ENCODE measurements at regions not wholly inside any gene's neighbourhood (a gene's known extent, or its start where the extent isn't known, plus 50 kb on each side); places are given as distances from the start of the nearest gene placed in this dataset.

DNA sequence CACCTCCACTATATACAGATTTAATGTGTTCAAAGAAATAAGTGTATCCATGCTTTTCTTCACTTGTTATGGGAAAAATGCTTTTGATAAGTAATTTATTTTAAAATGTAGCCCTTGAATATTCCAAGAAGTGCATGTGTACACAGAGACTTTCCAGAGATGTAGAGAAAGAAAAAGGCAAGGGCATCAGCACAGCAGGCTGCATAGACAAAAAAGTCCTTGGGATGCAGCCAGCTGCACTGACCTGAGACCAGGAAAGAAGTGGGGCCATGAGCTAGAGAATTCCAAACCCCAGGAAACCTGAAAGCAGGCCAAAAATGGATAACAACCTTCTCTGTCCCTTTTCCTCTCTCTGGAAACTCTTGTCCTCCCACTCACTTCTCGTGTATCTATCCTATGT, 51.6 kb upstream of the PRDM8 start:
- no peak for DNase-seq

DNA sequence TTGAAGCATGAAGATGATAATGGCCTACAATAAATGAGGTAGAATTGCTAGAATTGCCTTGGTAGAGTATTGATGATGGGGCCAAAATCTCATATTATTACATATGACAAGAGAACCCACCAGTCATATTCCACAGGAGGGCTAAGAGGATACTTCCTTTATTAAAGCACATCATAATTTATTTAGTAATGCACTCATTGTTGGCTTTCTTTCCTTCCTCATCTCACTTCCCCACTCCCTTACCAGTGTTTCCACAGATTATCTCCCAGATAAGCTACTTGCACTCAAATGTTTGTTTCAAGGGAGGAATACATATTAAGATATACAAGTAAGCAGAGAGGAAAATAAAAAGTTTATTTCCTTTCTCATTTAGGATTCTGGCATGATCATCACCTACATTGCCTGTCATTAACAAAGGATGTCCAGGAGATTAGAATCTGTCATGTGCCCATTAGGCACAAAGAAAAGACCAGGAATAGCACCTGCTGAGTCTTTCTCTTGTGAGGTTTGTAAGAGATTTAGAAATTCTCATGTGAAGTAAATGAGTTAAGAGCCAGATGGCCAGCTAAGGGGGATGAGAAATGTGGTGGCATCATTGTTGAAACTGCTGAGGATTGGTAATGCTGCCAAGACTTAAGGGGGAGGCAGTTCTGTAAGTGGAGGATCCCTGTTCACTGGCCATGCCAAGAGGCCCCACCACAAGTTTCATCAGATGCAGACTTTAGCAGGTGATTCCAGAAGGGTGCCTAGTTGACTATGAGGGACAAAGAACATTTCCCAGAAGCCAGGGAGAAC, 52.4 kb upstream of the PRDM8 start:
- DNase-seq = no peak

DNA sequence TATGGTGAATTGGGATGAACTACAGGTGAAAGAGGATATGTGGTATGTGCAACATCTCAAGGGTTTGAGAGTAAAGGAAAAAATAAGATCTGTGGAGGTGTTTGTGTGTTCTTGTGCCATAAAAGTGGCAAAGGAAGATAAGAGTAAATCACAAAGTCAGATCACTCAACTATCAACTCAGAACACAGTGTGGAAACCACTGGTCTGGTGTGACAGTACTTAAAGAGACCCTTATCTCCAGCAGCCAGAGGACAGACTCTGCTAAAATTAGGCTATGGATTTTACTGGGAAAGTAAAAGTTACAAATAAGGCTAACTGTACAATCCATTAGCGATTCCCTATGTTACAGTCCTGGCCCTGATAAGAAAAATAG, 54.0 kb upstream of the PRDM8 start:
- DNase-seq = no peak

DNA sequence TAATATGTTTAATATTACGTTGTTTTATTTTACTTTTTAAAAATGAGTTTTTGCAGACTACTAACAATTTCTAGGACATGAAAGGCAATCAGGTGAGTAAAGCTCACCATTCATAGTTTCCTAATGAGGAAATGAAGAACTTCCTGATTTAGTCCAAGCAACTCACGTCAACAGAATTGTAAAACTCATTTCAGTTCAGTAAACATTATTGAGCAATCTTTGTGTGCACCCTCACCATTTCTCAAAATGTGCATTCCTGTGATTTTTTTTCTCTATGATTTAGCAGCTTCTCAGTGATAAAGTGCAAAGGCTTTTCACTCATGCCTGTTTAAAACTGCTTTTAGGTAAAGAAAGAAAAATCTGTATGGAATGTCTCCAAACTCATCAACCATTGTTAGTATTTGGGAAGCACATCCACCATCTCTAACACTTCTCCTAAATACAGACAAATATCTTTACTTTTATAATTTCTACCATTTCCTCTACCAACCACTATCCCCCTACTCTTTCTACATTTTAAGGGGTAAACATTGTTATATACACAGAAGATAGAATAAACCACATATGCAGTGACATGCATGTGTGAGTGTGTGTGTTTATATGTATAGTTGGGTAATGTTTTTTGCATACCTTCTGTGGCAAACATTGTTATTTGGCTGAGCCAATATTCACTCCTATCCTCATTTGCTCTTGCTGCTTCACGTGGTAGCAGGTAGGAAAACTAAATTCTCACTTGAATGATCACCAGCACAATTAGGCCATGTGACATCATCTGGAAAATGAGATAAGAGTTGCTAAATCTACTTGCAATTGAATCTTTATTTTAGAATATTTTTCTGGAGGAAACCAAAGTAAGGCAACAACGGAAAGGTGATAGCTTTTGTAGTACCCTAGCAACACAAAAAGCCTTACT, 54.7 kb upstream of the PRDM8 start:
- no peak for DNase-seq

DNA sequence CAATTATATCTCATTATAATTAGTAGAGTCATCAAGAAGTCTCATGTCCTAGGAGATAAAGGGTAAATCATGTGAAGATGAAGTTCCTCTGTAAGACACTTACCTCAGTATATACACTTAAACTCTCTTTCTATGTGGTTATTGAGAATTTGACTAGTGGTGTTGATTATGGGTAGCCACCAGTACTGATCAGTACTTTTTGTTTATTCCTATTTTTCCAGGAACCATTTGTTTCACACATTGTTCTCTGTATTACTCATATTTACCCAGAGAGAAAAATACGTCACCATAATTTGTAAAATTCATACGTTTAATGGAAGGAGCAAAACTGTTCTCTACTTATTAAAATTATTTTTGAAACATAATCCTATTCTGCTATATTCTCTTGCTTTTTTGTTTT, 55.8 kb upstream of the PRDM8 start:
- no peak for DNase-seq

DNA sequence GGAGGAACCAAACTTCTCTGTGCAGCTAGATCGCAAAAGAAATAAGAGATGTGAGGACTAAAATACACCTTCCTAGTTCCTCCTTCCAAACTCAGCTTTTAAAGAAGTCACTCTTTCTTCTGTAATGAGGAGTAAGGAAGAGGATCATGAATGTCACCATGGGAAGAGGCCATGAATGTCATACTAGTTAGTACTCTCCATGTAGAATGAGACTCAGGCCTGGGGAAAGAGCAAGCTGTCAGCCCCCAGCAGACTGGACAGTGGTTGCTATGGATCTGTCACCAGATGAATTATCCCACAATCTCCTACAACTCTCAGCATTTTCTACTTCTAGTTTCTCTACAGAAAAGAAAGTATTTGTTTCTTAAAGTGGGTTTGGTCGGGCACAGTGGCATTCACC, 57.1 kb upstream of the PRDM8 start:
- DNase-seq = no peak

DNA sequence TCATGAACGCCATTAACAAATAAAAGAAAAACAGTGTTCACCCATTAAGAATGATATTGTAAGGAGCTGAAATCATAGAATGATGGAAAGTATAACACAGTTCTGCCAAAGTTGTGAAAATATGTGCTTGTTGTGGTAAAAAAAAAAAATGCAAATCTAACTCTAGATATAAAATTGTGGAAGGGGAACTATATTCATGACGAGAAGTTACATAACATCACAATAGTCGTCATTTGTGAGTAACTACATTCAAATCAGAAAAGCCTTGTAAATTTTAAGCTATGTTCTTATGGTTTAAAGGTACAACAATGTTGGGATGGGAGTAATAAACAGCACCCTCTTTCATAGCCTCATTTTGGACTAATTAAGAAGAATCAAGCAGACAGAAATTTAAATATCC, 57.6 kb upstream of the PRDM8 start:
- no peak for DNase-seq

DNA sequence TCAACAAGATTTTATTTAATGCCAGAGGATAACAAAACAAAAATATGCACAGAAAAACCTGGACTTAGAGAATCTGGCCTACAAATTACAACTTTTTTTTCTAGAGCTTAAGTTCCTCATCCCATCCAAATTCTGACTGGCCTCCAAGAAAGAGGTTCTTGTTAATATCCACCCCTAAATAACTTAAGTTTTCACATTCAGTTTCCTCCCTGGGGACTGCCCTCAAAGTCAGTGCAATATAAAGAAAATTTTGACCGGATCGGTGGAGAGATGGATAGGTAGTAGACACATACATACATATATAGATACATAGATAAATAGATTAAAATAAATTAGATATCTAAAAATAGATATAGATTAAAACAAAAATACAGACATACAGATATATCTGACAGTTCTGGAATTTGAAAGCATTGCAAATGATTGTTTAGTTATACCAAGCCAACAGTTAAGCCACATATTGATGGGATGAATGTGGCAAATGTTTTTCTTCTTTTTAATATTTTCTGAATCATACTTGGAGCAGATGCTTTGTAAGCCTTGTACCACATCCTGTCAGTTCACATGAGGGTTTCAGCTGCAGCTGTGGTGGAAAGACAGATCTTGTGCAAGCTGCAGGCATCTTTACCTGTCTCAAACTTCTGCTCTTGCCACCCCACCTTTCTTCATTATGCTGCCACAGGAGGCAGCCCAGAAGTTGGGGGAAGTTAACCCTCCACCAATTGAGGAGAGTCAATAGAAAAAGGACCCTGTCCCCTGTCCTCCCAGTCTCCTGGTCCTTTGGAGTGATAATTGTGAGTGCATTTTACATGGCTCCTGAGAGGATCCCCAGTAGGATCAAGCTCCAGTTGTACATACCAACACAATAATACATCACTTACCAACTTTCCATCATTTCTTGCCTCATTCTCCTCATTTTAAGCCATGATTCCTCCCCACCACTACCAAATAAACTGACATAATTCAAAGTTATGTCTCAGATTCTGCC, 58.5 kb upstream of the PRDM8 start:
- peak; percentile 65 for DNase-seq

DNA sequence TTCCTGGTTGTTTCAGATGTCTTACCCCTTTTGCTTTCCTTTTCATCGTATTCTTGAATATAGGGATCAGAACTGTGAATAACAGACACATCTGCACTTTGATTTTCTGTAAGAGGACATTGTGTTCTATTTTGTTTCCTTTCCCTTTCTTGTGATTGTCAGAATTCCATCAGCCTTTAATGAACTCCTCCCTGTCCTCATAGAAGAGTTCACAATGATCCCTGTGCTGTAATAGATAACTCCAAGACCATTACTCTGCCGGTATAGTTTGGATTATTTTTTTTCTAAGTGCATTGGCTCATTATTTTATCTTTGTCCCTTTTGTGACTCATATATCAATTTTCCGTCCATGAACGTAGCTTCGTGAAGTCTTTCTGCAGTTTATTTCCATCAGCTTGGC, 59.7 kb upstream of the PRDM8 start:
- DNase-seq = no peak

DNA sequence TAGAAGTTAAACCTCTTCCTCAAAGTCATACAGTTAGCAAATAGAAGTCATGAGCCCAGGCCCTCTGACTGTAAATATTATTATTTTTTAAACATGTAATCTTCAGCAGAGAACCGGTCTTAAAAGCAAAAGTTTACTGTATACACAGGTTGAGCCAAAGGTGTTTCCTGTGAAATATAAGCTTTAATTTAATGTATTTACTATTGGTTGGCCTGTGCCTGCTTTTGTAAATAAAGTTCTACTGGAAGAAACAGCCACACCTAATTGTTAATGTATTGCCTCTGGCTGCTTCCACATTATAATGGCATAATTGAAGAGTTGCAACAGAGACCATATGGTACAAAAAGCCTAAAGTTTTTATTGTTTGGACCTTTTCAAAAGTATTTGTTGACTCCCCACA, 61.0 kb upstream of the PRDM8 start:
- DNase-seq = no peak

DNA sequence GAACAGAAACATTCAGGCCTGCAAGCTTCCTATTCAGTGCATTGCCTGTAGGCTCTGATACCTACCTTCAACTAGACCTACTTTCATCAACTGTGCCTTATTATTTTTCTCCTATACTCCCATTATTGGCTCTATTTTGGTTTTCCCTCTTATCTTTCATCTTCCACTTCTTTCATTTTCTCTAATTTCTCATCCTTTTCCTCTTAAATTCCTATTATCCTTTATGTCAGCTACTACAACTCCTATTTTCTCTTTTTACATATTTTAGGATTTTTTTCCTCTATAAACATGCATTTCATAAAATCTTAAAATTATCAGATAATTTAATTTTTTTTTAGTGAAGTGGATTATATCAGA, 61.6 kb upstream of the PRDM8 start:
- no peak for DNase-seq

DNA sequence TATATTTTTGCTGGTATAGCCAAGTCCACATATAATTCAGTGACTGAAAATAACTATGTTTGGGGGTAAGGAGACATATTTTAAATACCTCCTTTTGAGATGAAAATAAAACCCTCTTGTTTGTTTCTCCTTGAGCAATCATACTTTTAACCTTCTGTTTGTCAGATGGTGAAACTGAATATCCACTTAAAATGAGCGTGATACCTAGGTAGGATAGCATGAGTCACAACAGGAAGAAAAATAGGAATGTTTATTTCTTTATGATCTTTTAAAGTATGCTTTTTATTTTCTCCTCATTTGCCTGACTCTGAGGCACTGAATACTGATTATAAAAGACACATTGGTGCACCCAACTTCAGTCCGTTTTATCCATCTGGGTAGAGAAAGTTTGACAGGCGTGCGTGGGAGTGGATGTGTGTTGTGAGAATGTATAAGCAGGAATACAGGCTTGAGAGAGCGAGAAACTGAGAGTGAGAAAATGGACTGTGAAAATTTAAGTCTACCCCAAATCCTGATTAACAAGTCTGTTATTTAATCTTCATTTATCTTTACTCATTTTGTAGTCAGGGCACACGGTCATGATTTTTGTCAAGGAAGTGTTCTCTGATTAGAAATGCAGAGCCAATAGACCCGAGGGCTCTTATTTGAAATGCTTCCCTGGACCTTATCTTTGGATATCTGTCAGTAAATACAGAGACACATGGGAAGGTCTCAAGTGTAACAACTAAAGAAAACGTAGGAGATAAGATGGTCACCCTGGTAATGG, 62.1 kb upstream of the ANTXR2 start:
- no peak for DNase-seq

DNA sequence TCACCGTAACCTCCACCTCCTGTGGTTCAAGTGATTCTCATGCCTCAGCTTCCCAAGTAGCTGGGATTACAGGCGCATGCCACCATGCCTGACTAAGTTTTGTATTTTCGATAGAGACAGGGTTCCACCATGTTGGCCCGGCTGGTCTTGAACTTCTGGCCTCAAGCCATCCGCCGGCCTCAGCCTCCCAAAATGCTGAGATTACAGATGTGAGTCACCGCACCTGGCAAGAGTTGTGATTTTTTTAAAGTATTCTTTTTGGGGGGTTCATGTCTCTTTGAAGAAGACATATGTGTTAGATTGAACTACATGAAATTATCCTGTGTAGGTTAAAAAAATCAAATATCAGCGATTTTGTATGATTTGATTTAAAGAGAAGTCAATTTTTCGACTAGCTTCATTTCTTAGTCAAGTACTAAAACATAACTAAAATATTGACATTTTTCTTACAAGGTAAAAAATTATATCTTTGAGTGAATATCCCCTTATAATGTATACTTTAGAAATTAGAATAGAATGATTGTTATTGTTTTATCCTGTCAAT, 60.3 kb upstream of the ANTXR2 start:
- no peak for DNase-seq

DNA sequence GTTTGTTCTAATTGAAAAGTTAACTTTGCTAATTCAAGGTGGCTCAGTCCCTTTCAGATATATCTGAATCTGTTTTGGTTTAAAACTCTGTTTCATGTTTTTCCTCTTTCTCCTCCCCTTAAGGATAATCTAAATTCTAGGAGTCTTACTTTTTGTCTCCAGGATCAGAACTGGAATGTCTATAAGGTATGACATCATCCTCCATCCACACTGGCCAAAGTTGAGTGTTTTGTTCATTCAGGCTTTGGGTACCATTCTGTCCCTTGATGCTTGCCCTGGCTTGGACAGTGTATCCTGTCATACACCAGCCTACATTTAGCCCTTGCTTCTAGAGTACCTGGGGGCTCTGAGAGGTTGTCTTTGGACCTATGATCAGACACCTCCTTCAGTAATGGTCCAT, 56.8 kb upstream of the ANTXR2 start:
- DNase-seq = no peak

DNA sequence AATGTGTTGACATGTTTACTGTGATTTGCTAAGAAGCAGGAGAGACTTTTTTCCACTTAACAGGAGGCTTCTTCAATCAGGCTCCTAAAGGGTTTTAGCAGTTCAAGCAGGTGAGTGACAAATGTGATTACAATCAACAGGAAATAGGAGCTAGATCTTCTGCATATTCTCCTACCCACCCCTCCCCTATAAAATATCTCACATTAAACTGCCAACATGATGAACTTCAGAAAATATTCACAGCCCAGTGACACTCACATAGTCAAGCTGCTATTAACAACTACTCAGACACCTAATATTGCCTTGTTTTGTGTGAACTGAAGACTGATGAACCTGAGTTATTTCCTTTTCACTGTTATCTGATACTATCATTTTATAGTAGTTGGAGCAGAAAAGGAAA, 55.9 kb upstream of the ANTXR2 start:
- DNase-seq = peak; percentile 21

DNA sequence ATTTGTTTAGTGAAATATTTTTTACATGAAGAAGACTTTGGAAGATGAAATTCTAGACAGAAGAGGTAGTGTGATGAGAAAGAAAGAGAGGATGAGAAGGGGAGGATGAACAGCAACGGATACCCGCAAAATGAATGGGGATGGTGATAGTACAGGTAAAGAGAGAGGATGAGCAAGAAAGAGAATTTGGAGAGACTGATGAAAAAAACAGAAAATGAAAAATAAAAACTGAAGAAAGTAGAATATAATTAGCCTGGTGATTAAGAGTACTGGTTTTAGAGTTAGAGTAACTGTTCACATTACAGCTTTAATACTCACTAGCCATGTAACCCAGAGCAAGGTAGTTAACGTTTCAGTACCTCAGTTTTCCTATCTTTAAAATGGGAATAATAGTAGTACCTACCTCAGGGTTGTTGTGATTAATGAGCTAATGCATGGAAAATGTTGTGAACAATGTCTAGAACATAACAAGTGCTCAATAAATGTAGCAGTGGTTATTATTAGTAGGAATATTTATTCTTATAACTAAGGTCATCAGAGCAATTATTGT, 54.9 kb upstream of the ANTXR2 start:
- DNase-seq = no peak

DNA sequence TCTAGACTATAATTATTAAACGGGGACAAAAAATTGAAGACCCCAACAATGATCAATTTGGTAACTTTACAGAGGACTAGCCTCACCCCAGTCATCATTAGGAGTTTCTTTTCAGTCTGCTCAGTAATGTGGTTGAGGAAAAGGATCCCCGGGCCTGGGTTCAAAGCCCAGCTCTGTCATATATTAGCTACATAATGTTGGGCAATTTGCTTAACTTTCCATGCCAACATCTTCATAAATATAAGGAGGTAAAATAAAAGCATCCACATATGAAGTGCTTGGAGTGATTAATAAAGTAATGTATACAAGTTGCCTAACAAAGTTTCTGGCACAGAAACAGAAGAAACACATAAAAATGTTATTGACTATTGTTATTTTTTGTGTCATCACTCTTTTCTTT, 53.4 kb upstream of the ANTXR2 start:
- DNase-seq = no peak

DNA sequence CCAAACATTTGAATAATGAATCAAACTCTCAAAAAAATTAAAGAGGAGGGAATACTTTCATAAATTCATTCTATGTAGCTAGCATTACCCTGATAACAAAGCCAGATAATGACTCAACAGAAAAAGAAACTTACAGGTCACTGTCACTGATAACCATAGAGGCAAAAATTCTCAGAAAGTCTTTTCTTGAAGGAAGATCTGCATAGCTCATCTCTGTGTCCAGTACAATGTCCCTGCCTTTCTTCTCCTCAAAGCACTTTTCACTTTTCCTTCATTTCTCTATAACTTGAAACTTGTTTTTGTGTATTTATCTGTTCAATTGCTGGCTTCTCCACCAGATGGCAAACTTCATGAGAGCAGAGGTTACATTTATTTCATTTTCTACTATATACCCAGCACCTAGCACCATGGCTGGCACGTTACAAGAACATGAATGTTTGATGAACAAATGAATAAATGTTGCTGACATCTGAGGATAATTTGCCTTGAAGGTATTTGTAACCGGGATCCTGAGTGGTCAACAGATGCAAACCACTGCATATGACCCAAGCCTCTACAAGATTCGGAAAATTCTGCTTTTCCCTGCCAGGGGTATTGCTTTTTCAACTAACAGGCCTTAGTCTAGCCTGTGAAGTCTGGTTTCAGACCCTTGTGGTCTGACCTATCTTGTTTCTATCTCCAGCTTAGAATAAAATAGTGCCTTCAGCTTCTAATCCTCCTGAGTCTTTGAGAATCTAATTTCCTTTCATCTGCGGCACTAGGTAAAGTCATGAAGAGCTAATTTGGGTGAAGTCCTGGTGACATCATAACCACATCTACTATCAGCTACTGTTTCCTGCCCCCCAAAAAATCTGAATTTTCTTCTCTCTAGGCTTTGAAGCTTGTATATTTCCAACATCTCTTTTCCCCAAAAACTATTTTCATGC, 52.5 kb upstream of the ANTXR2 start:
- DNase-seq = peak; percentile 81

DNA sequence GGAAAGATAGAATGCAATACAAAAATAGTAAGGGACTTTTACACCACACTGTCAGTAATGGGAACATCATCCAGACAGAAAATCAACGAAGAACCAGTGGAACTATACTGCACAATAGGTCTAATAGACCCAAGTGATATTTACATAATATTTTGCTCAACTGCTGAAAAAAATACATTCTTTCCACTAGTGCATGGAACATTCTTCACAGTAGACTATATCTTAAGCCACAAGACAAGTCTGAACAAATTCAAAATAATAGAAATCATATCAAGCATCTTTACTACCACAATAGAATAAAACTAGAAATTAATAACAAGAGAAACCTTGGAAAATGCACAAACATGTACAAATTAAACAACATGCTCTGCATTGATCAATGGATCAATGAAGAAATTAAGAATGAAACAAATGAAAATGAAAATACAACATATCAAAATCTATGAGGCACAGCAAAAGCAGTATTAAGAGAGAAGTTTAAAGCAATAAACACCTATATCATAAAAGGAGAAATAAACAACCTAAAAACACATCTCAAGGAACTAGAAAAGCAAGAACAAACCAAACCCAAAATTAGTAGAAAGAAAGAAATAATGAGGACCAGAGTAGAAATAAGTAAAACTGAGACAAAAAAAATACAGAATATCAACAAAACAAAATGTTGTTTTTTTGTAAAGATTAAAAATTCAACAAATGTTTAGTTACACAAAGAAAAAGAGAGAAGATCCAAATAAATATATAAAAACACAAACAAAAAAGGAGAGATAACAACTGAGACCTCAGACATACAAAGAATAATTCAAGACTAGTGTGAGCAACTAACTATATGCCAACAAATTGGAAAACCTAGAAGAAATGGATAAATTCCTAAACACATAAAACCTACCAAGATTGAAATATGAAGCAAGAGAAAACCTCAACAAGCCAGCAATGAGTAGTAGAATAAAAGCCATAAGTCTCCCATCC, 51.5 kb upstream of the ANTXR2 start:
- no peak for DNase-seq

Measured in CD4-positive, alpha-beta T cell treated with Interleukin-17A for 1 hour (primary cell).